Hindlimb muscle (tissue), 1 donor: ENCODE measurements at regions not wholly inside any gene's neighbourhood (a gene's known extent, or its start where the extent isn't known, plus 50 kb on each side); places are given as distances from the start of the nearest gene placed in this dataset.

Experiments
- DNase-seq: peaks from one replicate; pipeline ENCODE4 v3.0.0-alpha.2; 2013

DNA sequence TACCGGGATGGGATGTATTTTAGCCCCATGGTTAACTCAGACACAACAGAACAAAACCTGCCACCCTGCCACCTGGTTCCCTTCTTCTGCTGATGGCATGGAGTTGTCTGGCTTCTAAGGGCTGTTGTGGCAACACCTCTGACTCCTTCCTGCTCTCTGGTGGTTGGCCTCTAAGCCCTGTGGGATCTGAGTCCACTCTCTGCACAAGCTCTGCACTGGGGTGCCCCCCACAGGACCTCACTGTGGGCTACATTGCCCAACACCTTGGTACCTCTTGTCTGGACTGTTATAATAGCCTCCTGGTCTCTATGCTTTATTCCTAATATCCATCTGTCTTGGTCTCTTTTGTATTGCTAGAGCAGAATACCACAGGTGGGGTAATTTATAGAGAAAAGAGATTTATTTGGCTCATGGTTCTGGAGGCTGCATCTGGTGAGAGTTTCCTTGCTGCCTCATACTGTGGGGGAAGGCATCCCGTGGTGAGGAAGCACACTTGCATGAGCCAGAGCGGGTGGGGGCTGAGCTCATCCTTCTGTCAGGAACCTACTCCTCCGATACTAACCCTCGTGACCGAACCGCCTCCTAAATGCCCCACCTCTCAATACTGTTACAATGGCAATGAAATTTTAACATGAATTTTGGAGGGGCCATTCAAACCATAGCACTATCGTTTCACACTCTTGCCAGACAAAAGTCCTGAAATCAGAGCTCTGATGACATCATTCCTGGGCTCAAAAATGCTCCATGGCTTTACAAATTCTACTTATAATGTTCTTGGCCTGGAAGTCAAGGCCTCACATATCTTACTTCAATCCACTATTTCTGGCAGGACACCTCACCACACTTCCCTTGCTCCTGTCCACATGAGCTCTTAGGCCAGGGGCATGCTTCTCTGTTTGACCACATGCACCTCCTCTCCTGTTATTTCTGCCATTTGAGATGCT lies 127.2 kb downstream of the PAX1 start:
- peak; percentile 74 for DNase-seq

GRCh38 chr20:21826976-21827375 lies 121.5 kb downstream of the PAX1 start:
- DNase-seq: no peak

DNA sequence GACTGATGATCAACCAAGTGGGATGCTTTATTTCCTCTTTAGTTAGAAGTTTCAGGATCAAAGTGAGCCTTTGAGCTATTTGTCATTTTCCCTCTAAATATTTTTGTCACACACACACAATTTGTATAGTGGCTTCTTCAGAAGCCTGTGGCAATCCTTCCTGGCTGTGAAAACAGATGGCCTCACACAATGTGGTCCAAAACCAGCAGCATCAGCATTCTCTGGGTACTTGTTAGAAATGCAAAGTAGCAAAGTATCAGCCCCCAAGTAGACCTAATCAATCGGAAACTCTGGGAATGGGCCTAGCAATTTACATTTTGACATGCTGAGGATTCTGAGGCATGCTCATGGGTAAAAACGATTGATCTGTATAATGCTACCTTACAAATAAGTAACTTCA lies 115.9 kb downstream of the PAX1 start:
- DNase-seq: no peak

GRCh38 chr20:21820688-21821087 lies 115.2 kb downstream of the PAX1 start:
- DNase-seq: no peak

DNA sequence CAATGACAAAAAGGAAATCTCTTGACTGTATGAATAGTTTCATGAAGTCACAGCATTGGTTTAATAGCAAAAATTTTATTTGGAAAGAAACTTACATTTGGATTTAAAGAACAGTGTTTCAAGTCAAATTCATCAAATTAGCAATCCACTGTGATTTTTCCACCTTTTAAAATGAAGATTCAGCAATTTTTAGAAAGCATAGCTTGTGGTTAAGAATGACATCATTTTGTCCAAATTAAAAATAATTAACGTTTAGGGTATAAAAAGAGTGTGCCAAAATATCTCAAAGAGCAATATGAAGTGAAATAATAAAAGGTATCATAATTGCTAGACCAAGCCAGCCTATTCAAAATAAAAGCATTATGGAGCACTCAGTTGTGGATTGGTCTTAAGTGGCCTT lies 114.6 kb downstream of the PAX1 start:
- DNase-seq: no peak

DNA sequence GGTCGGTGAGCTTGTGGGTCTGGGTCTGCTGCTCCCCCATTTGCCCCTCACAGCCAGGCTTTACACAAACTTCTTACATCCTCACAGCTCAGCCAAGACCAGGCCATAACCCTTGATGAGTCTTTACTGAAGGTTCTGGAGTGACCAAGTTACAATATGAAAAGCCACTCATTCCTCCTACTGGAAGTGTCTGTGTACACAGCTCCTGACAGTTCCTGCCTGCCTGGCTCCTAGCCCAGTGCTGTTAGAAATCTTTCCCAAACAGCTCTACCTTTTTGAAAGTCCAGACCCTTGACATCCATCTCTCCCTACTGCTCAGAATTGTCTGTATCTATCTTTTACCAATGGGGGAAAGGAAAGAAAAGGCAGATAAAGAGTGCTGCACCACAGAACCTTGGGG lies 106.9 kb downstream of the PAX1 start:
- DNase-seq: no peak

- DNase-seq: no peak
Observed at GRCh38 chr20:21809961-21810523, 104.6 kb downstream of the PAX1 start.

DNA sequence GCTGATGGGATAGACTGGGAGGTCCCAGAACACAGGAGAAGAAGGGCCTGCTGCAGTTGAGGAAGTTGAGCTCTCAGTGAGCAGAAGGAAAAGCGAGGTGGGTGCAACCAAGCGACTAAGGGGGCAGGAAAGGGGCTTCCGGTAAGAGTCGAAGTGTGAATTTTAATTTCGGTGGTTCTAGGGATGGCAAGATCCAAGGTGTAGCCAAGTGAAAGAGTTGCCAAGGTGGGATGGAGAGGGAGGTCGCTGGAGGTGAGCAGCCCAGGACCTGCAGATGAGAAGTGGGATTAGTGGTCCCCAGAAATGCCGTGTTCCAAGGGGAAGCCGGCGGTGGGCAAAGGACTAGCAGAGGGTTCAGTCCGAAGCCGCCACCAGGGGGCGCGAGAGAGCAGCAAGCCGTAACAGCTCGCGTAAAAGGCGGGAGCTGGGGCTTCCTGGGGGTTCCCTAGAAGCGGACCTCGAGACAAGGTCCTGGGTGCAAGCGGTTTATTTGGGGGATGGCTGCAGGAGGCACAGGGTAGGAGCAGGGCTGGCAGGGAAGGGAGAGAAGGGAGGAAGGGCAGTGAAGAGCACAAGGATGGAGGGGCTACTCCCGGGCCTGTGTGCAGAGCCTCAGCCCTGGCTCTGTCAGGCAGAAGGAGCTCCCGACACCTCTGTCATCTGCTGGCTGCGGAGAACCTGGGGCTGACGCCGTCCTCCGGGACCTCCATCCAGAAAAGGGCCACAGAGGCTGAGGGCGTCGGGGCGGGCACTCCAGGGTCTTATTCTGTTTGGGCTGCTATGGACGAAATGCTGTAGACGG lies 103.6 kb downstream of the PAX1 start:
- no peak for DNase-seq

DNA sequence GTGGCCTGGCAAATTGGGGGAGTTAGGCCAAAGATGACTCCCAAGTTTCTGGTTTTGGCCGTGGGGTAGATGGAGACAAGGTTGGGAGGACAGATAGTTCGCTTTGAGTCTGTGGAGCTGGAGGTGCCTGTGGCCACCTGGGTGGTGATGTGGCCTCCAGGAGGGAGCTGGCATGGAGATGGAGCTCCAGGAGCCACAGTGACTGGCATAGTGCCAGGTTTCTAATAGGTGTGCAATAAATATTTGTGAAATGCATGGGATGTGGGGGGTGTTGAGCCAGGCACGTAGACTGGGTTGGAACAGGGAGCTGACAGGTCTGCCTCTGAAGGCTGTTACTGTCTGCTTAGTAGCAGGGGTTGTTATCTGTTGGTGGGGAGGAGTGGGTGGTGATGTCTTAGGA lies 102.7 kb downstream of the PAX1 start:
- no peak for DNase-seq

- peak; percentile 62 for DNase-seq
Observed at GRCh38 chr20:21804802-21805201, 99.3 kb downstream of the PAX1 start.

GRCh38 chr20:21801193-21801592 lies 95.7 kb downstream of the PAX1 start:
- no peak for DNase-seq

DNA sequence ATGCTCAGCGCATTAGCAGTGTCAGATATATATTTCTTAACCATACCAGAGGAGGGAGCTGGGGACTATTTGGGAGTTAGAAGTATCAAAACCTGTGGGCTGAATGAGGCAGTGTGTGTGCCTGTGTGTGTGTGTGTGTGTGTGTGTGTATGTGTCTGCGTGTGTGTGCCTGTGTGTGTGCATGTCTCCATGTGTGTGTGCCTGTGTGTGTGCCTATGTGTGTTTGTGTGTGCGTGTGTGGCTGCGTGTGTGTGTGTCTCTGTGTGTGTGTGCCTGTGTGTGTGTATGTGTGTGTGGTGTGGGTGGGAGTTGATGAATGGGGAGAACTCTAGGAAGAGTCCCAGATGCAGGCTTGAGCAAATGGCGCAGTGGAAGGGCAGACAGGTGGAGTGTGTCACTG lies 92.9 kb downstream of the PAX1 start:
- no peak for DNase-seq

- DNase-seq: no peak
Observed at GRCh38 chr20:21796059-21796458, 90.6 kb downstream of the PAX1 start.

GRCh38 chr20:21788082-21788481 lies 82.6 kb downstream of the PAX1 start:
- DNase-seq: peak; percentile 34

GRCh38 chr20:21781446-21782075 lies 76.1 kb downstream of the PAX1 start:
- no peak for DNase-seq

DNA sequence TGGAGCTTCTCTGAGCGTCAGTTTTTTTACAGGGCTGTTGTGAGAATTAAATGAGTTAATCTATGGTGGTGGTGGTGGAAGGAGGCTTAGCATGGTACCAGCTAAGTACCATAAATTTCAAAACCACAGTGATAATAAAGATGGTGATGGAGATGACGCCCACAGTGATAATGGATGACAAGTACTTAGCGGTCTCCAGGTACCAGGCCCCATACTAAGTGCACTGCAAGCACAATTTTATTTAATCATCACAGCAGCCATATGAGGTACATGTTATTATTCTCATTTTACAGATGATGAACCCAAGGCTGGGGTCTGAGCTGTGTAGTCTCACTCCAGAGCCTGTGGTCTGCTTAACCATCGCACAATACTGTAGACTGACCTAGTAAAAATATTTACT lies 75.1 kb downstream of the PAX1 start:
- DNase-seq: no peak
